ENCODE measurements at regions not wholly inside any gene's neighbourhood (a gene's known extent, or its start where the extent isn't known, plus 50 kb on each side); places are given as distances from the start of the nearest gene placed in this dataset.

DNA sequence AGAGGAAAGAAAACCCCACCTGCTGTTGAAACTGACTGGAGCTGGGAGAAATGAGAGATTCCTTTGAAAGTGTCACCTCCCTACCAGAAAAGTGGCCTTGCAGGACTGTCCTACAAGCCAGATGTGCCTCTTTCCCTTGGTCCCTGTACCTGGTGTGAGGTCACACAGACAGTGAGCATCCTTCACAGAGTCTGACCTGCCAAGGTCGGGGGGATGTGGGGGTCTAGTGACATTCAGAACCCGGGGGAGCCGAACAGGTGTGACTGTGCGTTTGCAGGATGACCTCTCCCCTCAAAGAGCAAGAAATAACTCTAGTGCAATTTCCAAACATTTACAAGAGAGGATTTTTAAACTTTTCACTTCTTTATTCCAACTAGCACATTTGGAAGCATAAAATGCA lies 93.4 kb upstream of the ZNF479 start:
- TF ChIP-seq CTCF (IDR thresholded peaks at IDR 0.05; ENCODE audit: poor library complexity) (no peak), EZH2 (IDR thresholded peaks at IDR 0.05; ENCODE audit: borderline replicate concordance) (no peak), EZH2phosphoT487 (IDR thresholded peaks at IDR 0.05; ENCODE audit: low read depth, severe bottlenecking, unreplicated experiment) (no peak)
